Uterus (tissue), 2 donors: ENCODE measurements at regions not wholly inside any gene's neighbourhood (a gene's known extent, or its start where the extent isn't known, plus 50 kb on each side); places are given as distances from the start of the nearest gene placed in this dataset.
"Not testable (repeated sequence)": the region's sequence is repeated elsewhere in the genome, so short reads cannot be mapped to it uniquely, and the experiment has no call there.

Source experiments
- POLR2A ChIP-seq, 2 donors: fragments of 450-650 bp; IDR thresholded peaks; one replicate each; pipeline ENCODE4 v1.6.1; 2016; ENCODE audit warnings: antibody characterized with exemption in 2 of 2, mild to moderate bottlenecking in 1 of 2, moderate library complexity in 1 of 2
- TF ChIP-seq, protein P1 (sequence below), 4 experiments: fragments of 200-600 bp in 2 of 4; fragments of 450-650 bp in 2 of 4; sonication (generic) in 2 of 4; IDR thresholded peaks; one replicate each; pipeline ENCODE4 v1.5.1; 2016 to 2019; ENCODE audit warnings: antibody characterized with exemption in 4 of 4, mild to moderate bottlenecking in 2 of 4, moderate library complexity in 1 of 4

- TF ChIP-seq, protein P1, sequence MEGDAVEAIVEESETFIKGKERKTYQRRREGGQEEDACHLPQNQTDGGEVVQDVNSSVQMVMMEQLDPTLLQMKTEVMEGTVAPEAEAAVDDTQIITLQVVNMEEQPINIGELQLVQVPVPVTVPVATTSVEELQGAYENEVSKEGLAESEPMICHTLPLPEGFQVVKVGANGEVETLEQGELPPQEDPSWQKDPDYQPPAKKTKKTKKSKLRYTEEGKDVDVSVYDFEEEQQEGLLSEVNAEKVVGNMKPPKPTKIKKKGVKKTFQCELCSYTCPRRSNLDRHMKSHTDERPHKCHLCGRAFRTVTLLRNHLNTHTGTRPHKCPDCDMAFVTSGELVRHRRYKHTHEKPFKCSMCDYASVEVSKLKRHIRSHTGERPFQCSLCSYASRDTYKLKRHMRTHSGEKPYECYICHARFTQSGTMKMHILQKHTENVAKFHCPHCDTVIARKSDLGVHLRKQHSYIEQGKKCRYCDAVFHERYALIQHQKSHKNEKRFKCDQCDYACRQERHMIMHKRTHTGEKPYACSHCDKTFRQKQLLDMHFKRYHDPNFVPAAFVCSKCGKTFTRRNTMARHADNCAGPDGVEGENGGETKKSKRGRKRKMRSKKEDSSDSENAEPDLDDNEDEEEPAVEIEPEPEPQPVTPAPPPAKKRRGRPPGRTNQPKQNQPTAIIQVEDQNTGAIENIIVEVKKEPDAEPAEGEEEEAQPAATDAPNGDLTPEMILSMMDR (IDR thresholded peaks at IDR 0.05): not testable (repeated sequence)
- not testable (repeated sequence) for TF ChIP-seq POLR2A (IDR thresholded peaks at IDR 0.05)
Measured at GRCh38 chr13:65353150-65353549, 1877.0 kb downstream of the PCDH9 start.
